HEK293T (cell line): ENCODE measurements at regions not wholly inside any gene's neighbourhood (a gene's known extent, or its start where the extent isn't known, plus 50 kb on each side); places are given as distances from the start of the nearest gene placed in this dataset.

Source experiments
- BHLHE40 ChIP-seq: fragments of 450-650 bp; IDR thresholded peaks from 2 replicates; pipeline ENCODE4 v1.6.1; 2016; ENCODE audit warnings: mild to moderate bottlenecking, moderate library complexity, borderline replicate concordance
- CTBP1 ChIP-seq: fragments of 450-650 bp; IDR thresholded peaks from 2 replicates; pipeline ENCODE4 v1.6.1; 2016; ENCODE audit warnings: borderline replicate concordance
- FOXM1 ChIP-seq: fragments of 450-650 bp; IDR thresholded peaks from 2 replicates; pipeline ENCODE4 v1.6.1; 2017; ENCODE audit warnings: mild to moderate bottlenecking, borderline replicate concordance
- HDGF ChIP-seq: fragments of 450-650 bp; IDR thresholded peaks from 2 replicates; pipeline ENCODE4 v1.6.1; 2017; ENCODE audit warnings: antibody characterized with exemption, borderline replicate concordance
- ZNF384 ChIP-seq: fragments of 450-650 bp; IDR thresholded peaks from 2 replicates; pipeline ENCODE4 v1.6.1; 2016

- TF ChIP-seq ZNF384 = no peak
- TF ChIP-seq HDGF = no peak
- no peak for TF ChIP-seq CTBP1
- TF ChIP-seq FOXM1 = no peak
- no peak for TF ChIP-seq BHLHE40
These were observed 212.3 kb downstream of the TRIM36 start for GRCh38 chr5:114957384-114957783.
